BLaER1 (cell line): ENCODE measurements at regions not wholly inside any gene's neighbourhood (a gene's known extent, or its start where the extent isn't known, plus 50 kb on each side); places are given as distances from the start of the nearest gene placed in this dataset.

ENCODE experiments used
- H3K27ac ChIP-seq: shearing (Covaris generic); formaldehyde crosslinking; 2 replicates; pipeline ENCODE4 v1.8.1; 2022
- H3K27me3 ChIP-seq: shearing (Covaris generic); formaldehyde crosslinking; 2 replicates; pipeline ENCODE4 v1.8.1; 2022
- H3K36me3 ChIP-seq: shearing (Covaris generic); formaldehyde crosslinking; 2 replicates; pipeline ENCODE4 v1.8.1; 2022
- H3K4me1 ChIP-seq: shearing (Covaris generic); formaldehyde crosslinking; 2 replicates; pipeline ENCODE4 v1.8.1; 2022
- H3K4me2 ChIP-seq: shearing (Covaris generic); formaldehyde crosslinking; 2 replicates; pipeline ENCODE4 v1.8.1; 2022
- H3K4me3 ChIP-seq: shearing (Covaris generic); formaldehyde crosslinking; 2 replicates; pipeline ENCODE4 v1.8.1; 2022
- H3K9ac ChIP-seq: shearing (Covaris generic); formaldehyde crosslinking; 2 replicates; pipeline ENCODE4 v1.8.1; 2022
- H3K9me3 ChIP-seq: shearing (Covaris generic); formaldehyde crosslinking; 2 replicates; pipeline ENCODE4 v1.8.1; 2022
- H4K20me1 ChIP-seq: shearing (Covaris generic); formaldehyde crosslinking; 2 replicates; pipeline ENCODE4 v1.8.1; 2022
- Cebpa-rat ChIP-seq: shearing (Covaris generic); IDR thresholded peaks from 2 replicates; pipeline ENCODE4 v1.8.1; 2022

- Histone ChIP-seq H3K27ac (no peak overlapping the region), H3K9ac (no peak overlapping the region), H3K27me3 (no peaks in the 10 kb centered on the region), H3K4me1 (no peaks in the 10 kb centered on the region), H3K36me3 (peaks cover 52% of the 10 kb centered on the region), H3K4me2 (no peak overlapping the region), H3K4me3 (no peak overlapping the region), H4K20me1 (no peaks in the 10 kb centered on the region), H3K9me3 (peaks cover 18% of the 10 kb centered on the region; the same call in 1 of the 2 replicates)
- no peak for TF ChIP-seq Cebpa-rat
Measured at GRCh38 chr4:56191534-56191933, 195.8 kb downstream of the AASDH start.

GRCh38 chr4:56187688-56188087, 199.6 kb downstream of the AASDH start:
- no peaks in the 10 kb centered on the region for H4K20me1 ChIP-seq
- H3K27ac ChIP-seq, result no peak overlapping the region
- H3K4me1 ChIP-seq, result peaks cover 8% of the 10 kb centered on the region; the same call in 1 of the 2 replicates
- H3K27me3 ChIP-seq, result no peaks in the 10 kb centered on the region
- no peak overlapping the region for H3K9ac ChIP-seq
- H3K9me3 ChIP-seq, result peaks cover 18% of the 10 kb centered on the region; the same call in 1 of the 2 replicates
- H3K4me2 ChIP-seq, result no peak overlapping the region
- peaks cover 72% of the 10 kb centered on the region for H3K36me3 ChIP-seq
- H3K4me3 ChIP-seq, result no peak overlapping the region
- no peak for TF ChIP-seq Cebpa-rat

- no peaks in the 10 kb centered on the region for H4K20me1 ChIP-seq
- no peak overlapping the region for H3K4me2 ChIP-seq
- H3K4me1 ChIP-seq, result peaks cover 8% of the 10 kb centered on the region; the same call in 1 of the 2 replicates
- no peak overlapping the region for H3K9ac ChIP-seq
- no peak overlapping the region for H3K4me3 ChIP-seq
- H3K27ac ChIP-seq, result no peak overlapping the region
- H3K27me3 ChIP-seq, result no peaks in the 10 kb centered on the region
- TF ChIP-seq Cebpa-rat, result no peak
- peaks cover 69% of the 10 kb centered on the region for H3K36me3 ChIP-seq
- H3K9me3 ChIP-seq, result peaks cover 18% of the 10 kb centered on the region; the same call in 1 of the 2 replicates
Measured at GRCh38 chr4:56186808-56187523, 200.3 kb downstream of the AASDH start.

- Histone ChIP-seq H3K4me2 (no peak overlapping the region), H3K9ac (no peak overlapping the region), H3K36me3 (peaks cover 69% of the 10 kb centered on the region), H3K27ac (no peak overlapping the region), H3K4me1 (peaks cover 12% of the 10 kb centered on the region; the same call in 1 of the 2 replicates), H3K4me3 (no peak overlapping the region), H3K27me3 (no peaks in the 10 kb centered on the region), H3K9me3 (peaks cover 10% of the 10 kb centered on the region; the same call in 1 of the 2 replicates), H4K20me1 (no peaks in the 10 kb centered on the region)
- TF ChIP-seq Cebpa-rat, result no peak
Measured at GRCh38 chr4:56185901-56186300, 201.4 kb downstream of the AASDH start.

- Histone ChIP-seq H3K4me2 (no peak overlapping the region; the same call in 1 of the 2 replicates), H4K20me1 (no peaks in the 10 kb centered on the region), H3K27ac (no peak overlapping the region), H3K9me3 (0 out of 2 replicates have a peak, but pooled peaks cover 3% of the 10 kb centered on the region), H3K36me3 (peaks cover 73% of the 10 kb centered on the region), H3K9ac (no peak overlapping the region), H3K27me3 (no peaks in the 10 kb centered on the region), H3K4me3 (no peak overlapping the region), H3K4me1 (peaks cover 12% of the 10 kb centered on the region; the same call in 1 of the 2 replicates)
- no peak for TF ChIP-seq Cebpa-rat
Measured at GRCh38 chr4:56184214-56184613, 203.1 kb downstream of the AASDH start.

GRCh38 chr4:56183344-56183959, 203.8 kb downstream of the AASDH start:
- H3K4me2 ChIP-seq, result peak overlapping the region; percentile 1; the same call in 1 of the 2 replicates
- H3K9me3 ChIP-seq, result no peaks in the 10 kb centered on the region
- H3K4me3 ChIP-seq, result no peak overlapping the region
- no peak overlapping the region for H3K9ac ChIP-seq
- H3K4me1 ChIP-seq, result peaks cover 12% of the 10 kb centered on the region; the same call in 1 of the 2 replicates
- peaks cover 70% of the 10 kb centered on the region for H3K36me3 ChIP-seq
- H3K27ac ChIP-seq, result no peak overlapping the region
- TF ChIP-seq Cebpa-rat, result no peak
- H3K27me3 ChIP-seq, result no peaks in the 10 kb centered on the region
- 0 out of 2 replicates have a peak, but pooled peaks cover under 1% of the 10 kb centered on the region for H4K20me1 ChIP-seq

GRCh38 chr4:56182356-56182755, 204.9 kb downstream of the AASDH start:
- Histone ChIP-seq H3K9ac (no peak overlapping the region), H4K20me1 (0 out of 2 replicates have a peak, but pooled peaks cover 5% of the 10 kb centered on the region), H3K36me3 (peaks cover 62% of the 10 kb centered on the region), H3K4me3 (no peak overlapping the region), H3K27ac (no peak overlapping the region; the same call in 1 of the 2 replicates), H3K27me3 (no peaks in the 10 kb centered on the region), H3K4me2 (no peak overlapping the region), H3K4me1 (peaks cover 12% of the 10 kb centered on the region; the same call in 1 of the 2 replicates), H3K9me3 (no peaks in the 10 kb centered on the region)
- no peak for TF ChIP-seq Cebpa-rat

GRCh38 chr4:56181140-56181953, 205.9 kb downstream of the AASDH start:
- 0 out of 2 replicates have a peak, but pooled peaks cover 5% of the 10 kb centered on the region for H4K20me1 ChIP-seq
- no peak overlapping the region for H3K27ac ChIP-seq
- TF ChIP-seq Cebpa-rat, result no peak
- H3K4me2 ChIP-seq, result no peak overlapping the region
- peaks cover 9% of the 10 kb centered on the region for H3K9me3 ChIP-seq
- no peaks in the 10 kb centered on the region for H3K27me3 ChIP-seq
- H3K36me3 ChIP-seq, result peaks cover 52% of the 10 kb centered on the region
- no peak overlapping the region for H3K4me3 ChIP-seq
- H3K9ac ChIP-seq, result no peak overlapping the region
- H3K4me1 ChIP-seq, result peaks cover 12% of the 10 kb centered on the region; the same call in 1 of the 2 replicates

GRCh38 chr4:56169061-56169460, 218.2 kb downstream of the AASDH start:
- no peak overlapping the region for H3K27ac ChIP-seq
- H3K9ac ChIP-seq, result no peak overlapping the region
- H4K20me1 ChIP-seq, result peaks cover 13% of the 10 kb centered on the region
- H3K4me3 ChIP-seq, result no peak overlapping the region
- H3K4me2 ChIP-seq, result no peak overlapping the region
- no peak for TF ChIP-seq Cebpa-rat
- H3K36me3 ChIP-seq, result peaks cover 14% of the 10 kb centered on the region; the same call in 1 of the 2 replicates
- no peaks in the 10 kb centered on the region for H3K27me3 ChIP-seq
- H3K9me3 ChIP-seq, result peaks cover 29% of the 10 kb centered on the region
- no peaks in the 10 kb centered on the region for H3K4me1 ChIP-seq
